NCI-H146 treated with DMSO at 0.1 percent for 48 hours (cell line): ENCODE measurements at regions not wholly inside any gene's neighbourhood (a gene's known extent, or its start where the extent isn't known, plus 50 kb on each side); places are given as distances from the start of the nearest gene placed in this dataset.

Experiments
- DNase-seq: peaks from one replicate; lab custom pipeline; 2025; ENCODE audit not compliant: unreplicated experiment; lab: John Stamatoyannopoulos, UW

GRCh38 chr6:148265054-148265453 lies 77.6 kb upstream of the SASH1 start:
- no peak for DNase-seq

GRCh38 chr6:148269386-148269785 lies 73.3 kb upstream of the SASH1 start:
- no peak for DNase-seq

- no peak for DNase-seq
These were observed 70.8 kb upstream of the SASH1 start for GRCh38 chr6:148271711-148272439.

- no peak for DNase-seq
These were observed 70.0 kb upstream of the SASH1 start for GRCh38 chr6:148272597-148272996.

- no peak for DNase-seq
These were observed 68.5 kb upstream of the SASH1 start for GRCh38 chr6:148273962-148274752.

- no peak for DNase-seq
These were observed 67.8 kb upstream of the SASH1 start for GRCh38 chr6:148274809-148275208.

GRCh38 chr6:148285205-148285604 lies 57.4 kb upstream of the SASH1 start:
- no peak for DNase-seq

- no peak for DNase-seq
These were observed 56.1 kb upstream of the SASH1 start for GRCh38 chr6:148286563-148286962.

GRCh38 chr6:148287623-148288333 lies 54.9 kb upstream of the SASH1 start:
- DNase-seq: no peak

- no peak for DNase-seq
These were observed 54.1 kb upstream of the SASH1 start for GRCh38 chr6:148288541-148288940.

GRCh38 chr6:148289153-148289552 lies 53.5 kb upstream of the SASH1 start:
- DNase-seq: no peak

- DNase-seq: no peak
These were observed 50.8 kb upstream of the SASH1 start for GRCh38 chr6:148291876-148292275.
